ENCODE measurements at regions not wholly inside any gene's neighbourhood (a gene's known extent, or its start where the extent isn't known, plus 50 kb on each side); places are given as distances from the start of the nearest gene placed in this dataset.

GRCh38 chr20:48433178-48433577, 394.6 kb downstream of the PREX1 start:
- TF ChIP-seq, protein P1, sequence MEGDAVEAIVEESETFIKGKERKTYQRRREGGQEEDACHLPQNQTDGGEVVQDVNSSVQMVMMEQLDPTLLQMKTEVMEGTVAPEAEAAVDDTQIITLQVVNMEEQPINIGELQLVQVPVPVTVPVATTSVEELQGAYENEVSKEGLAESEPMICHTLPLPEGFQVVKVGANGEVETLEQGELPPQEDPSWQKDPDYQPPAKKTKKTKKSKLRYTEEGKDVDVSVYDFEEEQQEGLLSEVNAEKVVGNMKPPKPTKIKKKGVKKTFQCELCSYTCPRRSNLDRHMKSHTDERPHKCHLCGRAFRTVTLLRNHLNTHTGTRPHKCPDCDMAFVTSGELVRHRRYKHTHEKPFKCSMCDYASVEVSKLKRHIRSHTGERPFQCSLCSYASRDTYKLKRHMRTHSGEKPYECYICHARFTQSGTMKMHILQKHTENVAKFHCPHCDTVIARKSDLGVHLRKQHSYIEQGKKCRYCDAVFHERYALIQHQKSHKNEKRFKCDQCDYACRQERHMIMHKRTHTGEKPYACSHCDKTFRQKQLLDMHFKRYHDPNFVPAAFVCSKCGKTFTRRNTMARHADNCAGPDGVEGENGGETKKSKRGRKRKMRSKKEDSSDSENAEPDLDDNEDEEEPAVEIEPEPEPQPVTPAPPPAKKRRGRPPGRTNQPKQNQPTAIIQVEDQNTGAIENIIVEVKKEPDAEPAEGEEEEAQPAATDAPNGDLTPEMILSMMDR (IDR thresholded peaks at IDR 0.05) = no peak
- no peak for TF ChIP-seq POLR2A (IDR thresholded peaks at IDR 0.05)

Measured in esophagus squamous epithelium (tissue), 4 donors.